Right renal cortex interstitium (tissue), 3 donors: ENCODE measurements at regions not wholly inside any gene's neighbourhood (a gene's known extent, or its start where the extent isn't known, plus 50 kb on each side); places are given as distances from the start of the nearest gene placed in this dataset.
"Not testable (repeated sequence)": the region's sequence is repeated elsewhere in the genome, so short reads cannot be mapped to it uniquely, and the experiment has no call there.

ENCODE experiments used
- DNase-seq, 3 donors: peaks; one replicate each; pipeline ENCODE4 v3.0.0-alpha.2; 2013; ENCODE audit warnings: low read depth in 3 of 3, low spot score in 2 of 3

DNA sequence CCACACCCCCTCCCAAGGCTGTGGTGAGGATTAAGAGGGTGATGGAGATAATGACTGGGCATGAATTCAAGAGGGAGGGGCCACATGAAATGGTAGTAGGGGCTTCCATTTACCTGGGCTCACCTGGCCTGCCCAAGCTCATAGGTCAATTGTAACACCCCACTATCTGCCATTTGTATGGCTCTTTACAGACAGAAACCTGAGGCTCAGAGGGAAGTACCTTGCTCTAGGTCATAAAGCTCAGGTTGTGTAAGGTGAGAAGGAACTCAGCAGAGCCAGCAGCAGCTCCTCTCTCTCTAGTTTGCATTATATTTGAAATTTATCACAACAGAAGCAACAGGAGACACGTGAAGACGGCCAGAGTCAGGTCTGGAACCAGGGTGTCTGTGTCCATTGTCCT is 133.4 kb upstream of the ALDH1B1 start:
- no peak for DNase-seq

DNA sequence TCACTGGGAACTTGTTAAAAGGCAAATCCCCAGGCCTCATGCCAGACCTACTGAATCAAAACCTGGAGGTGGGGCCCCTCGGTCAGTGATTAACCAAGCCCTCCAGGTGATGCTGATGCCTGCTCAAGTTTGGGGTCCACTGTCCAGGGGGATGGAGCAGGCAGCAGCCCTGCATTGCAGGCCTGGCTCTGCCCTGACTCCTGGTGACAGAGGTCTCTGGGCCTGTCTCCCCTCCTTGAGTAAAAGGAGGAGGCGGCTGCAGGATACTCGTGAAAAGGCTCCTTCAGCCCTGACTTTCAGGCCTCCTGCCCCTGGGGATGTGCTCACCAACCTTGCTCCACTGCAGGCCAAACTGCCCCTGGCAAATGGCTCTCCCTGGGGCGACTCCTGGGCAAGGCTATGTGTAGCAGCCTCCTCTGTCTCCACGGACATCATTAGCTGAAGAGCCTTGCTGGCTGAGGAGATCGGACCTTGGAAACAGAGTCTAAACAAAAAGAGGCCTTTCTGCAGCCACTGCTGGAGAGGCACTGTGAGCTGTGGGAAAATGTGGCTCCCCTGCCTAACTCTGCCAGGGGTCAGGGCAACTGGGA is 134.8 kb upstream of the ALDH1B1 start:
- DNase-seq = no peak

DNA sequence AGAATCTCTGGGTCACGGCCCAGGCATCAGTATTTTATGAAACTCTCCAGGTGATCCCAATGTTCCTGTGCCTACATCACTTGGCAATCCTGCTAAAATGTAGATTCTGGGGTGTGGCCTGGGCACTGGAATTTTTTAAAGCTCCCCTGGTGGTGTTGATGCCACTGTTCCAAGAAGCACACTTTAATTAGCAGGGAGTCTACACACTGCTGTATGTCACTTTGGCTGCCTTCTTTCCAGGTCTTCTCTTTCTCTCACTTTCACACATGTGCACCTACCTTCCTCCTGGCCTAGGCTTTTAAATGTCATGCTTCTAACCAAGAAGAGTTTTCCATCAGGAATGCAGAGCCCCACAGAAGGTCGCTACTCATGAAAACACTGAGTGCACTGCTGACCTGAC is 136.0 kb upstream of the ALDH1B1 start:
- no peak for DNase-seq

DNA sequence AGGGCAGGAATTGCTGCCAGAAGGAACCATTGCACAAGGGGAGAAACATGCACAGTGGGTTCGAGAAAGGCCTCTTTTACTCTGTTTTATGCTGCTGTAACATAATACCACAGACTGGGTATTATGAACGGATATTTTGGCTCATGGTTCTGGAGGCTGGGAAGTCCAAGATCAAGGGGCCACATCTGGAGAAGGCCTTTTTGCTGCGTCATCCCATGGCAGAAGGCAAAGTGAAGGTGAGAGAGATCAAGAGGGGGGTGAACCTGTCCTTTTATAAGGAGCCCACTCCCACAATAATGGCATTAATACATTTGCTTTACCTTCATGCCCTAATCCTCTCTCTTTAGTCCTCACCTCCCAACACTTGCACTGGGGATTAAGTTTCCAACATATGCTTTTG is 136.9 kb upstream of the ALDH1B1 start:
- DNase-seq = no peak

DNA sequence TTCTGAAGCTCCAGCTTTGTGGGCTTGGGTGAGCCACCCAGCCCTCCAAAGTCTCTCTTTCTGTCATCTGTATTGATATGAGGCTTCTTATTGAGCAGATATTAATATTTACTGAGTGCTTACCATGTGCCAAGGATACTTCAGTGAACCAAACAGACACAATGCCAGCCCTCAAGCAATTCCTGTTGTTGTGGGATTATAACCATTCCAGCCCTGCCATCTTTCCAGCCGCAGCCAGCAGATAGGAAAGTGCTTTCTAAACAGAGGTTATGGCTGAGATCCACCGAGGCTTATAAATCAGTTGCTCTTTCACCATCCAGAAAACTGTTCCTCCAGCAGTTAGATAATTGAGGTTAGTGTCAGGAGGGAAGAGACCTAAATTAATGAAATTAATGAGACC is 137.7 kb upstream of the ALDH1B1 start:
- DNase-seq = no peak

DNA sequence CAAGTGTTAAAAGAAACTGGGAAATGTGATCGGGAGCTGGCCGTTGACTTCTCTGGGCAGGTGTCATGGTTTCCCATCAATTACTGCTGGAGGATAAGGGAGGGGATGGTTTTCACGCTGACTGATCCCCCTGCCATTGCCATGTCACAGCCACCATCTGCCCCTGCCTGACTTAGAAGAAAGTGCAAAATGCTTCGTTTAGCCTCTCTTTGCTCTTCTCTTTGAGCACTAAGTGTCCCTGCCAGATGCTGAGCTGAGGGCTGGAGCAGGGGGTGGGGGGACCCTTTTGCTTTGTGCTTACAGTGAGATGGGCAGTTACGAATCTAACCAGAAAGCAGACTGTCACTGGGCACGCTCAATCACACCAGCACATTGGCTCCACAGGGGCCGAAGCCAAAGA is 138.4 kb upstream of the ALDH1B1 start:
- no peak for DNase-seq

DNA sequence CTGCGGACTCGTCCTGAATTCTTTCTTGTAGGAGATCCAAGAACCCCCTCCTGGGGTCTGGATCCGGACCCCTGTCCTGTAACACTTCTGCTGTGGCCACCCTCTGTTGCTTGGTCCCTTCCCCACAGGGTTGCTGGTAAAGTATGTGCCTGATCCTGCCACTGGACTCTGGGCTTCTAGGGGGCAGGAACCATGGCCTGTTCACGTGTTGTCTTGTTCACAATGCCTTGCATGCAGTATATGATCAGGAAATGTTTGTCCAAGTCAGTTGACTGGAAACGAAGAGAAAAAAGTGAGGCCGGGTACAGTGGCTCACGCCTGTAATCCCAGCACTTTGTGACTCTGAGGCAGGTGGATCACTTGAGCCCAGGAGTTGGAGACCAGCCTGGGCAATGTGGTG is 139.3 kb upstream of the ALDH1B1 start:
- DNase-seq = no peak

DNA sequence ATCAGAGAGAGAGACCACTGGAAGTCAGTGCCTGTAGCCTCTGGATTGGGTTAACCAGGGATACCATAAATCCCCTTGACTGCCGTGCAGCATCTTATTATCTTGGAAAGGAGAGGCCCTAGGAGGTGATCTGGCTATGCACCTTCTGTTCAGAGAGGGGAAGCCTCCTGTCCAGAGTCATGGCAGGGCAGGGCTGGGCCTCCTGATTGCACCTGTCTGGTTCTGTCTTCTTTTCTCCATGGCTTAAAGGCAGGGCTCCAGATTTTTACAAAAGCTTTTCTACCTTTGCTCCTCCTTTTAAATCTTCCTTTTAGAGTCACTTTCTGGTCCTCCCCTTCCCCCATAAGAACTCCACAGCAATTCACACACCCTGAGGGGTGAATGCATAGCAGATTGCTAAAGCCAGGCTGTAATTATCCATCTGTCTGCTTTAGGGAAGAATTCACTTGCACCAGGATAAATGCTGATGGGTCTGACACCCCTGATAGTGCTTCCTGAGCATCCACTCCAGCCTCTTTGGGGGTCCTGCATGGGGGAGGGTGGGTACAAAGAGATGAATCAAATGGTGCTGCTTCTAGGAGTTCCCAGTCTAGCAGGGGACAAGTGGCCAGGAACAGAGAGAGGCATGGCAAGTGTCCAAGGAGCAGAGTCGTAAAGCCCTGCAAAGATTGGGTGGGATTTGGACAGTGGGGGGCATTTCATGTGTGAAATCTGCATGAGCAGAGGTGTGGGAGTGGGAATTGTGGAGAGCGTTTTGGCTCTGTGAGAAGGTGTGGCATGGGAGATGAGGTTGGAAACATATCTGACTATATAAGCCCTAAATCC is 141.3 kb upstream of the ALDH1B1 start:
- no peak for DNase-seq

DNA sequence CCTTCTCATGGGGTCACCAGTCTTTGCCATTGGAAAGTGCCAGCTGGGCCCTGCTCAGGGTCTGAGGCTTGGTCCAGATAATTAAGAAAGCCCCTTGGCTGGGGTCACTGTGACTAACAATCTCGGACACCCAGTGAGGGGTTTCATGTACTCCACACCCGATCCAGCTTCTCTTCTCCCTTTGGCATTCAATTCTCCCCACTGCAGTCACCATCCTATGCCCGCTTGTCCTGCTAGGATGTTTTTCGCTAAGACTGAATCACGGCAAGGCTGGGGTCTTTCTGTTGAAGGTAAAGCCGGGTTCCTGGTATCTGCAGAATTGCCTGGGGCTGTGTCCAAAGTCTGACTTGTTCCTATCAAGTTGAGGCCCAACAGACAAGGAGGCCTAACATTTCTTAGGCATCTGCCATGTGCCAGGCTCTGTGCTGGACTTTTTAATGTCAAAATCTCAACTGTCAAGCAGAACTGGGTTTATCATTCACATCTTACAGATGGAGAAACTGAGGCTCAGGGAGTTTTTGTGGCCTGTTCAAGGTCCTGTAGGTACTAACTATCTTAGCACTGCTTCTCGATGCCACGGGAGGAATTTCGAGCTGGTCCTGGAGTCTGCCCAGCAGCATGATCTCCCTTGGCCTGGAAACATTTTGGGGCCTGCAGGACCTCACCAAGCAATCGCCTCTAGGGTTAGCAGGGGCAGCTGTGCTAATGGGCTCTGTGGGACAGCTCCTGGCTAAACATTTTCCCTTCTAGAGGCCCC is 142.0 kb upstream of the ALDH1B1 start:
- DNase-seq = no peak

DNA sequence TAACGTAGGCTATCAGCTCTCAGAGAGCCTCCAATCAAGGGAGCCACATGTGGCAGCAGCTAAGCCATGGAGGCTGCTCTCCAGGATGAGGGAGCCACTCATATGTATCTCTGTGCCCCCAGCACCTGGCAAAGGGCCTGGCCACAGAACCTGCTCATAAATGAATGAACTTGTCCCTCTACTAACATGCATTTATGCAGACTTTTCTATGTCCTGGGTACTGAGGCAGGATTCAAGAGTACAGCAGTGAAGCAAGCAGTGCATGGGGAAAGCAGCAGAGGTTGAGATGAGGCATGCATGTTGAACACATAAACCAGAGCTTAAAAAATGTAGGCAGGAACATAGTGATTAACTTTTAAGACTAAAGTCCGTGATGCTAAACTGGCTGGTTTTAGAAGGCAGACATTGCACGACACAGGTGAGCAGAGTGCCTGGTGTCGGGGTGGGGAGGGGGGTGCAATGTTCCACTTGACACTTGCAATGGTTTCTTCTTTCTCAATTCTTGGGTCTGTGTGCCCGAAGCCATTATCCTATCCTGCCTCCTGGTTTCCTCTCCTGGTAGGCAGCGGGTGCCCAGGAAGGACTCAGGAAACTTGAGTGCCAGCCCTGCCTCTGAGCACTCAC is 142.8 kb upstream of the ALDH1B1 start:
- DNase-seq = no peak

DNA sequence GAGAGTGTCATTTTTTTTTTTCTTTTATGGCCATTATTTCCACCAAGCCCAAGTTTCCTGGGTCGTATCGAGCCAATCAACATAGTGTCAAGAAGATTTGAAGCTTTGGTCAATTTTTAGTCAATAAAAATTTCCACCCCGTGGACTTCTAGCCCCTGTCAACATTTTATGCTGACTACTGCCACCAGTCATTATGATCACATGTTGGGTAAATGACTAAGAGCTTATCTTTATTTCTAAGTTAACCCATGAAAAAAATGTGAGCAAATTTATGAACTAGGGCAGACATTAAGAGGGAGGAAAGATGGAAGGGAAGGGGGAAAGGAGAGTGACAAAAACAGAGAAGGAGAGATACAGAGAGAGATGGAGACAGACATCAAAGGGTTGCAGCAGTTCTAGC is 143.5 kb upstream of the ALDH1B1 start:
- DNase-seq = no peak

DNA sequence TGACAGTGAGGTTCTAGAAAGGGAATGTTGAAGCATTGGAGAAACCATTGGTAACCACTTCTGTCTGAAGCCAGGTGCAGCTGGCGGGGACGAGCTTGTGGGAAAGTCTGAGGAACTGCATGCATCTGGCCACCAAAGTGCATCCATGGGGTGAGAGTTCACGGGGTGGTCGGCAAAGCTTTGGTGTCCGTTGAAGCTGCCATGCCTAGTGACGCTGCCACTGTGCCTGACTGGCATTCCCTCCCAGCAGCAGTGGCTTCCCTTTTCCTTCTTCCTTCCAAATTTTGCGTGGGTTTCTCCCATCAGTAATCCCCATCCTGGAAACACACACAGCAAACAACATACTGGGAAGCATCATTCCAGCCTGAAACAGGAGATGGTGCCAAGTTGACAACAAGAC is 145.7 kb upstream of the ALDH1B1 start:
- no peak for DNase-seq

DNA sequence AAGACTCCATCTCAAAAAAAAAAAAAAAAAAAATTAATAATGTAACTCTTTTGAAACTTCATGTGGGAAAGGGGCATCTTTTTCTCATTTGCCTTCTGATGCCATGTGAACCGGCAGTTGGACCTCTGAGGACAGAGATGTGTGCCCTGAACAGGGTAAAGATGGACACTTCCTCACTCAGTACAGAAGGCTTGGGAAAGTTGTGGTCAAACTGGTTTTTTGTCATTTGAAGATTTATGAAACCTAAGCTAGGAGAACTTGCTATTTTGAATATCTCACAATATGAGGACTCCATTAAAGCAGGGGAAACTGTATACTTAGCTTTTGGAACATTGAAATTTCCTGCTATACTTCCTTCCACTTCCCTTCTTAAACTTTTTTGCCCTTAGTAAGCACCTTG is 147.5 kb upstream of the ALDH1B1 start:
- no peak for DNase-seq

DNA sequence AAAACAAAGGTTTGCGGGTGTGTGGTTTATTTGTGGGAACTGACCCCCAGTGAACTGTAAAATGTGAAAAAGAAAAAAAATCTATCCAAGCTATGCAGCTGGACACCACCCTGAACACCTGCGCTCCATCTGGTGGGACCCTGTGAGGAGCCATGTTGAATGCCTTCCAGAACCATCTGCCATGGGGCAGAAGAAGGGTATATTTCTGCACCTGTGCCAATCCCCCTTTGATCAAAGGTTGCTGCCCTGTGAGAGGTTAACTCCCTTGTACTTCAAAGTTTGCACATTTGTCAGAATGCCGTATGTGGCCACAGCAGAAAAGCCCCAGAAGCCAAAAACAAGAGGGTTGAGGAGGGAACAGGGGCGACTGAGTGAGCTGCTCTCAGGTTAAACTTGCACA is 148.5 kb upstream of the ALDH1B1 start:
- DNase-seq = no peak

DNA sequence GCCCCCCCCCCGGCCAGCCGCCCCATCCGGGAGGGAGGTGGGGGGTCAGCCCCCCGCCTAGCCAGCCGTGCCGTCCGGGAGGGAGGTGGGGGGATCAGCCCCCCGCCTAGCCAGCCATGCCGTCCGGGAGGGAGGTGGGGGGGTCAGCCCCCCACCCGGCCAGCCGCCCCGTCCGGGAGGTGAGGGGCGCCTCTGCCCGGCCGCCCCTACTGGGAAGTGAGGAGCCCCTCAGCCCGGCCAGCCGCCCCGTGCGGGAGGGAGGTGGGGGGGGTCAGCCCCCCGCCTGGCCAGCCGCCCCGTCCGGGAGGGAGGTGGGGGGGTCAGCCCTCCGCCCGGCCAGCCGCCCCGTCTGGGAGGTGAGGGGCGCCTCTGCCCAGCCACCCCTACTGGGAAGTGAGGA is 150.4 kb upstream of the ALDH1B1 start:
- DNase-seq = not testable (repeated sequence)

DNA sequence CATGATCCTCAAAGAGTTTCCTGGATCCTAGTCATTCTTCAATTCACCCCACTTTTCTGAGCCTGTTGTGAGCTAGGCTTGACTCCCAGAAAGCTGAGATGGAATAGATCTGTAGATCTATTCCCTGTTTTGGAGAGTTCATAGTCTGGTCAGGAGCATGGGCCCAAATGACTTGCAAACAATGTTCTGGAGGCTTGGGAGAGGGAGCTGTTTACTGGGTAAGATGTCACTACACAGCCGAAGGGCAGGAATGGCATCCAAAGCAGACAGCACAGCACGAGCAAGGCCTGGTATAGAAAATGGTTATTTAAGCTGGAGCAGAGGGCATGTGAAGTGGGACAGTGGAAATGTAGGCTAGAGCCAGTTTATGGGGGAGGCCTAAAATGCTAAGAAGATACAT is 152.5 kb upstream of the ALDH1B1 start:
- no peak for DNase-seq

DNA sequence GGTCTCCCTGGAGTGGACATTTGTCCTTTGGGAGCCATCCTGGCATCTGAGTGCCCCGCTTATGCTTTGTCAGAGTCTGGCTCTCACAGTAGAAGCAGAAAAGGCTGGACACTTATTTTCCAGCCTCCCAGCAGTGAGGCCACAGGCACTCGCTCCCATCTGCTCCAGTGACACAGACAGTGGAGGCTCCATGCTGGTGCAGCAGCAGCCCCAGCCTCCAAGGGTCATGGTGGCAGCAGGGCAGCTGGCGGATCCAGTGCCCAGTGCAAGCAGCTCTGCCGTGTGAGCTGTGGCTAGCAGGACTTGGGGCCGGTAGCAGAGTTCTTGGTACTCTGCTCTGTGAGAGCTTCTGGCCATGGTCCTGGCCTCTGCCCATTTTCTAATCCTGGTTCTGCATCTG is 157.3 kb upstream of the ALDH1B1 start:
- no peak for DNase-seq

DNA sequence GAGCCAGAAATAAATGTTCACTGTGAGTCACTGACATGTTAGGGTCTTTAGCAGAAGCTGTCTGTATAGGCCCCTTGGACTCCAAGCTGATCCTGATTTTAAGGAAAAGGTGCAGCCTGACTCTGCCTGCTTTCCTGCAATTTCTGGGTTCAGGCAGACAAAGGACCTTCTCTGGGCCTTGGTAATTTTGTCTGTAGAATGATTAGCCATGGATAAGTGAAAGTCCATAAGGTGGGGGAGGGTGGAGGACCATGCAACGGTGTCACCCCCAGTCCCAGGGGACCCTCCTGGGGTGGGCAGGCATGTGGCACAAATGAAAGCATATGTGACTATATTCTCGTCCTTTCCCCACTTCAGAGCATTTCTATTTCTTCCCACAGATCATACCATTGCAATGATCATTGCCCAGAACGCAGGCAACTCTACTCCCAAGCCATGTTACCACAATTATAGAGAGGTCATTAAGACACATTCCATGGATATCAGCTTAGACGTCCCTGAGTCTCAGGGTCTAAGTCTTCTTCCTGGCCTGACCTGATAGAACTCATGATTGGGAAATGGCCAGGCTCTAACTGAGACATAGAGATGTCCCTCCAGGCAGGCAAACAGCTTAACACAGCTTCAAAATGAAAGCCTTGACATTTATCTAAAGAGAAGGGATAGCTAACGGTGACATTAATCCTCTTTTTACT is 157.9 kb upstream of the ALDH1B1 start:
- no peak for DNase-seq

DNA sequence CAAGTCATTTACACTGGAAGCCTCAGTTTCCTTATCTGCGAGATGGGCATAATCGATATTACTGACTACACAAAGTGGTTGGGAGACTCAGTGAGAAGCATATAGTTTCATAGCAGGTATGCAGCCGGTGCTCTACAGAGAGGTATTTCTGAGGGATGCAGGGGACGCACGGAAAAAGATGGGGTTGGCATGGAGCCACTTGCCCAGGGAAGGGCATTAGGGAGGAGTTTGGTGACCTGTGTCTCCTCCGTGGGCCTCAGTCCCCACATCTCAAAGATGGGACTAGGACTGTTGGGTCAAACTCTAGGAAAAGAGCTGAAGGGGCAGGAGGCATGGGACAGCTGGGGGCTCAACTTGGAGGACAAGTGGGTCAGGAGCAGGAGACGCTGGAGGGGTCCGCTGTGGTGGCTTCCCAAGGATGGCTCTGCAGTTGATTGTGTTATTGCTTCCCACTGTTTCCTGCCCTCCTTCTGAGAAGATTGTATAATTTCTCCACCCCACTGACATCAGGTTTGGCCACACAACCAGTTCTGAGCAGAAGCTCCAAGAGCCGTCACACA is 158.6 kb upstream of the ALDH1B1 start:
- DNase-seq = no peak

DNA sequence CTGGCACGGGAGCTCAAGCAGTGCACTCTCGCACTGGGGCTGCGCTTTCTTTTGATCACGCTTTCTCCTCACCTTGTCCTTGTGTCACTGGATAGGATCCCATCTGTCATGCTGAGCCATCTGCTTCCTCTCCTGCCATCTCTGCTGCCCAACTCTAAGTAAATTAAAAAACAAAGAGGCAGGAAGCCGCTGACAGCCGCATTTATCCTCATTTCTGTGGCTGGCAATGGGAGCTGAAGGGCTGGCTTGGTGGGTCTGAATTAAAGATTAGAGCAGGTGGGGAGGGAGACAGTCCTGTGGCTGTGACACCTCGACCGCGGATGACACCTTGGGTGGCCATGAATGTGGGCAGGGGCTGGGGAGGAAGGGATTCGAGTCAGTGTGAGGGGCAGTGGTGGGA is 159.2 kb upstream of the ALDH1B1 start:
- no peak for DNase-seq

DNA sequence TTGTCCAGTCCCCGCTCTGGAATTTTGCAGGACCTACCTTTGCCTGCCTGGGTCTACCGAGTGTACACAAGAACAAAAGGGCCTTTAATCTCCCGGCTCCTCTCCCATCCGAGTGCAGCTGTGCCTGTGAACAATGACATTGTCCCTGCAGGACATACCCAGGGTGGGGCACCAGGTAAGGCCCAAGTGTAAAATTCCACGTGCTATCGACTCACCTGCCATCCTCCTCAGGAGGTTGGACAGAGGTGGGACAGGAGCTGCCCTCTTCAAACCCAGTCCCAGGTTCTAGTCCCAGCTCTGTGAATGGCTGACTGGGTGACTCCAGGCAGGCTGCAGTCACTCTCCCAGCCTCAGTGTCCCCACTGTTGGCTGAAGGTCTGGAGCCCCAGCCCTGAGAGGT is 159.6 kb upstream of the ALDH1B1 start:
- no peak for DNase-seq
